ENCODE measurements at regions not wholly inside any gene's neighbourhood (a gene's known extent, or its start where the extent isn't known, plus 50 kb on each side); places are given as distances from the start of the nearest gene placed in this dataset.
"Not testable (repeated sequence)": the region's sequence is repeated elsewhere in the genome, so short reads cannot be mapped to it uniquely, and the experiment has no call there.

DNA sequence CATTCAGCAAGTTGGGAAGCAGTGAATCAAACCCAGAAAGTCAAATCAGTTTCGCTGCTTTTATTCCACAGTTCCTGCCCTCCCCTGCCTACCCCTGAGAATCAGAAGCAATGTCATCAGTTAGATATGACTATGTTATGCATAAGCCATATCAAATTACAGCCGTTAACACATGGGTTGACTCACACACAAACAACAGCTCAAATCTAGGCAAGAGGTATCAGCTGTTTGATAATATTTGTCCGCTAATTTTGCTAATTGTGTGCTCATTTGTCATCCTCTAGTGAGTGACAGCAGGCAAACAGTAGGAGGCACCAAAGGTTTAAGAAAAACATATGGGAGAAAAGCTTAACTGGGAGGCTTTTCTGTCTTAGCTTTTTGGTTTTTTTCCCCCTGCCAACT lies 327.4 kb upstream of the CCL2 start:
- DNase-seq (ENCODE audit: extremely low read depth, low read depth): no peak

DNA sequence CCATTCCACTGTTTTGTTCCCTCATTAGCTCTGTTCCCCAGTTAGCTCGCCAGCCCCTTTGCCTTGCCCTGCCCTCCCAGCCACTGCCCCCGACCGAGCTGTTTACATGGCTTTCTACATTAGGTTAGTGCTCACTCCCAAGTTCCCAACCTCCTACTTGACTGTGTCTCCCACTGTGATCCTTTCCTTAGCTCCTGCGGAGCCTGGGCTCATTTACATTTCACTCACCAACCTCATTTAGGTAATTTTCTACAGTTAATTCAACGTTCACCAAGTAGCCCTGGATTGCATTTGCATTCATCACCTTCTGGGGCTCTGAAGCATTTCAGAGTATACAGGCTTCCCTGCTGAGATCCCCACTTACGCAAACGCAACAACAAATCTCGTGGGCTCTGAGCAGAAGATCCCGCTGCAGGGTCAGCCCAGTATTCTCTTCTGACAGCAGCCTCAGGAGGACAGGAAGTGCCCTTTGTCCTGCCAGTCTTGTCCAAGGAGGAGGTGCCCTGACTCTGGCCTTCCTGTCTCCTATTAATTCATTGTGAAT lies 325.8 kb upstream of the CCL2 start:
- no peak for DNase-seq (ENCODE audit: extremely low read depth, low read depth)

- not testable (repeated sequence) for DNase-seq (ENCODE audit: extremely low read depth, low read depth)
These were observed 323.8 kb upstream of the CCL2 start for GRCh38 chr17:33931148-33931814.

GRCh38 chr17:33932996-33933395 lies 322.1 kb upstream of the CCL2 start:
- no peak for DNase-seq (ENCODE audit: extremely low read depth, low read depth)

DNA sequence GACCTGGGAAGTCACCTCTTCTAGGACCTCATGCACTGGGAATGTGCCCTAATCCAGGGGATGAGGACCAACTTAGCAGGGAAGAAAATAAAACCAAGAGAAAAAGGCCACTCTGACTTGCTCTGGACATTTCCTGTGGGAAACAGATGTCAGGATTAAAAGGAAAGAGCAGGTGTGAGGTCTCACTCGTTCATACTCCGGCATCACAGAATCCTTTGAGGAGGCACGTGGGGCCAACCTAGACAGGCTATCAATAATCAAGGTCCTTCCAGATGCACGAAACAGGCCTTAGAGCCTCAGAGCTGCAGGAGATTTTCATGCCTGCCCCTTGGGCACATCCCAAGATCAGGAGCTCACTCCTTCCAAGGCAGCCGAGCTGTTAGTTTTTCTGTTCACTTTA lies 321.5 kb upstream of the CCL2 start:
- no peak for DNase-seq (ENCODE audit: extremely low read depth, low read depth)

- no peak for DNase-seq (ENCODE audit: extremely low read depth, low read depth)
These were observed 320.4 kb upstream of the CCL2 start for GRCh38 chr17:33934696-33935095.

DNA sequence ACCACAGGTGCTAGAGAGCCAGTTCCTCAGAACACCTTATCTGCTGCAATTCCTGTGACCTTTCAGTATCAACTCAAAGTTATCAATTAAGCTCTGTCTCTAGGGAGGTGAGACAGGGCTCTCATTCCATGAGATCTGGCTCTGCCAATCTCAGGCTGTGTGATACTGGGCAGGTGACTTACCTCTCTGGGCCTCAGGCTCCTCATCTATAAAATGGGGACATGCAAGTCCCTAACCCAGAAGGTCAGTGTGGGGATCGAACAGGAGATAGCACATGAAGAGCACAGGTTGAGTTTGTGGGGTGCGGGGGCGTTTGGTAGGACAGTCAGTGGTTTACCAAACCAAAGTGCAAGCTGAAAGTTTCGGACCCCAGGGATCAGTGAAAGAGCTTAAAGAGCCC lies 319.3 kb upstream of the CCL2 start:
- no peak for DNase-seq (ENCODE audit: extremely low read depth, low read depth)

DNA sequence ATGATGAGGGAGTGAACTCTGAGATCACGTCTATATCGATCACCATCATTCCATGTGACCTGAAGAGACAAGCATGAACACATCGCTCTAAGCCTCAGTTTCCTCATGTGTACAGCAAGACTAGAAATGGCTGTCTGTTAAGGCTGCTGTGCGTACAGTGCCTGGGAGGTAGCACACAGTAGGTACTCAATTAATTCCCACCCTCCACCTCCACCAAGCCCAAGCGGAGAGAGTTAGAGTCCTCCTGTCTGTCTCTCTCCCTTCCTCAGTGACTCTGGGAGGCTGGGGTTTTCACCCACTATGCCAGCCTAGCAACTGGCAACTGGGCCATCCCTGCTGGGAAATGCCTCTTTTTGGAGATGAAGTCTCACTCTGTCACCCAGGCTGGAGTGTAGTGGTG lies 318.3 kb upstream of the CCL2 start:
- DNase-seq (ENCODE audit: extremely low read depth, low read depth): no peak

GRCh38 chr17:33939959-33940358 lies 315.1 kb upstream of the CCL2 start:
- DNase-seq (ENCODE audit: extremely low read depth, low read depth): no peak

GRCh38 chr17:33940769-33941370 lies 314.2 kb upstream of the CCL2 start:
- DNase-seq (ENCODE audit: extremely low read depth, low read depth): no peak

DNA sequence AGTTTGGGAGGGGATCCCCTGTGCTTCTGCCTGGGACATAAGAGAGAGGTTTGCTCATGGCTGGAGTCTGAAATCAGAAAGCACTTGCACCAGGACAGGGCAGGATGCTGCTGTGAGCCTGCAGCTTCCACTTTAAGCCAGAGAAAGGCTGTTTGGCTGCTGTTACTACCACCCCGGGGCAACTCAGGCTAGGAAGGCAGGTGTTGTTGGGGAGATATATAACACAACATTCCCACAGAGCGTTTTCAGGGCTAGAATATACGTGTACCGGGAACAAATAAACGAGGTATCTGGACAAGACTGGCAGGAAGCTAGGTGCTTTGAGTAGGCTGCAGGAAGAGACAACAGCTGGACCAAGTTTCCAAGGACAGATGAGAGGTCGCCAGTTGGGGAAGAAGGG lies 313.3 kb upstream of the CCL2 start:
- DNase-seq (ENCODE audit: extremely low read depth, low read depth): no peak

DNA sequence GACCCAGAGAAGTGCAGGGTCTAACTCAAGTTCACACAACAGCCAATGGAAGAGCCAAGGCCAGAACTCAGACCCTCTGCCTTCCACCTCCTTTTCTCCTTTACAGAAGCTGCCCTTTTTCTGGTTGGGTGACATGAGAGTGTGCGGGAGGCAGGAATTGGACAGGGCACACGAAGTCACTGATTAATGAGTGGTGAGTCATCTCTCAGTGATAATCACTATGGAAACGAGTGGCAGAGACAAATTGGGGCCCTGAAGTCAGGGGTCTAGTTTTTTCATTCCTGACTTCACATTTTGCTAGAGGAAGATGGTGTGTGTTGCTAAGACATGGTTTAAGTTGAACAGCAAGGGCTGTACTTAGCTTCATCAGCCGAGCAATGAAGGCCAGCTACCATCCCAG lies 312.7 kb upstream of the CCL2 start:
- no peak for DNase-seq (ENCODE audit: extremely low read depth, low read depth)

DNA sequence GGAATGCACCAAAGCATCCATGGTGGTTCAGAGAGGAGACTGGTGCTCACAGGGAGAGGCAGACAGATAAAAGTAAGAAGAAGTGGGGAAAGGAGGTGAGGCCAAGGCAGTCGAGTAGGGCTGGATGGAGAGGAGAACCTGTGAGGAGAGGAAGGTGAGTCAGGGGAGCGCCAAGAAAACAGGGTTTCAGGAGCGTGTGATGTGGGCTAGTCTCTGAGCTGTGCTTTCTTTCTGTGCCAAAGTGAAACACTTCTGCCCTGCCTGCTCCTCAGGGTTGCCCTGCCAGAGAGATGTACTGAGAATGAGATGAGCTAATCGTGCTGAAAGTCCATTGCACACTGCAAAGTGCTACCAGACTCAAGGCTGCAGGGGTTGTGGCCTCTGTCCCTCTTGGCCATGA lies 310.7 kb upstream of the CCL2 start:
- no peak for DNase-seq (ENCODE audit: extremely low read depth, low read depth)

- DNase-seq (ENCODE audit: extremely low read depth, low read depth): no peak
These were observed 310.3 kb upstream of the CCL2 start for GRCh38 chr17:33944826-33945225.

DNA sequence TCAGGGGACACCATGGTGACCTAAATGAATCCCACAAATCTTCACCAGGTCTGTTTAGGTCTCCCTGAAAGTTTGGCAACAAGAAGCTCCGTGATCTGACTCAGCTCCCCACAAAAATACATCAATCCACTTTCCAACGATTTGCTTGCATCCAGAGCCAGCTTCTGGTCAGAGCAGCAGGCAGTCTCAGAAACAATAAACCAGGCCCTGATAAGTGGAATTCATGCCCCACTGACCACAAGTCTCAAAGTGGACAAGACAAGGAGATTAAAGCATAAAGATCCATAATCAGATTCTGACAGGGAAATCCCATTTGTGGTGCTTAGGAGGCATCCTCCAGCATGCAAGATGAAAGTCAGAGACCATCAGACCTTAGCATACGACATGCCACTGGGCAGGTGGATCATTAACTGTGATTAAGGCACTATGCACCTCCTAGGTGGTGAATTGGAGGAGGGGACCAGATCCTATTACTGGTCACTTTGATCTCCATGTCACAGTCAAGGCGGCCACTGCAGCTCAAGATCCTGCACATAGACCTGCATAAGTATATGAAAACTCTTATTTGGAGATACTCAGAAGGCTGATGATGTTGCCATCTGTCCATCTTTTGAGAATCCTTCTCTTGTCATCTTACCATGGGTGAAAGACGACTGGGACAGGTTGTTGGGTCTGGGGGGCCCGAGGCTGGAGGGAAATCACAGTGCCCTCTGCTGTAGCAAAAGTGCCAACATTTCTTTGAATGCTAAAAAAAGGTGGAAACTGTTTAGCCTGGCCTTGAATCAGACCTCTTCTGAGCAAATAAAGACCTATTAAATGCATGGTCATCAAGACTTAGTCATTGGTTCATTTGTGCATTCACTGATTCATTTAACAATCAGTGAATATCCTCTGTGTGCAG lies 309.2 kb upstream of the CCL2 start:
- no peak for DNase-seq (ENCODE audit: extremely low read depth, low read depth)

- DNase-seq (ENCODE audit: extremely low read depth, low read depth): no peak
These were observed 307.3 kb upstream of the CCL2 start for GRCh38 chr17:33947762-33948161.

- no peak for DNase-seq (ENCODE audit: extremely low read depth, low read depth)
These were observed 306.8 kb upstream of the CCL2 start for GRCh38 chr17:33948309-33948708.

DNA sequence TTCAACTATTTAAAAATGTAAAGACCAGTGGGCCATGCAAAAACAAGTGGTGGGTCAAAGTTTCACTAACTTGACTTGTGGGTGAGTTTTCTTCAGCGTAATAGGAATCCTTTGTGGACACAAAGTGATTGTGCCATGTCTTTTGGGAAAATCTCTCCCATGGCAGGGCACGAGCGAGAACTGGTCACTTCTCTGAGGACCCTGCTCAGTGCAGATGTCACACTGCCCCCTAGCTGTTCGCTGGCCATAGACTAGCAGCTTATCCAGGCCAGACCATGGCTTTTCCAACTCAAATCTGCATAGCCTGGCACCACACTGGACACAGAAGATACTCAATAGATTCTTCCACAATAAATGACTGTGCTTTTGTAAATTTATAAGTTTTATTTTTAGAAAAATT lies 306.0 kb upstream of the CCL2 start:
- peak; percentile 3 for DNase-seq (ENCODE audit: extremely low read depth, low read depth)

DNA sequence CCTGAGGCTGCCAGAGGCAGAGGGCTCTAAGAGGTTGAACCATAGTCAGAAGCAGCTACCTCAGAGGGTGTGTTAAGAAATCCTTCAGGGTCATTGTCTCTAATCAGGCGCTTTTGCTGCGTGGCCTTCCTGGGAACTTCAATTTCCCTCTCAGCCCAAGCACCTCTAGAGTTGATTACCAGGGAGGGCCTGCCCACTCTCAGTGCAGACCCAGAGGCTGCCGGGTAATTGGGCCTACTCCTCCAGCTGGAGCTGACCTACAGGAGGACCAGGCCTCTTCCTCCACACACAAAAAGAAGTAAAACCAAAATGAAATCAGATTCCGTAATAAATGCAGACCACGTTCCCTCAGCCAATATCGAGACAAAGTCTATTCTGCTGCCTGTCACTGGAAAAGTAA lies 305.0 kb upstream of the CCL2 start:
- DNase-seq (ENCODE audit: extremely low read depth, low read depth): no peak

DNA sequence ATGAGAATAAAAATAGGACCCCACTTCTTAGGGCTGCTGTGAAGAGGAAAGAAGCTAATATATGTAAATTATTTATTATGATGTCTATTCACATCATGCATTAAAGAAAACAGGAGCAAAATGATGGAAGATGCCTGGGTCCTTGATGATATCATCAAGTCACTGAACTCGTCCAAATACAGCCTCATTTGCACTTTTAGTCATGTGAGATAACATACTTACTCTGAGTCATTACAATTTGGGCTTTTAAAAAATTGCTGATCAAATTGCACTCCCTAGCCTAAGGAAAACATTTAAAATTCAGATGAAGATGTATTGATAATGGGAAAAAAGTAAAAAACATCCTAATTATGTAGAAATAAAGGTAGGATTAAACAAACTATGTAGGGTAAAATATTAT lies 302.7 kb upstream of the CCL2 start:
- DNase-seq (ENCODE audit: extremely low read depth, low read depth): no peak

GRCh38 chr17:33954597-33954996 lies 300.5 kb upstream of the CCL2 start:
- DNase-seq (ENCODE audit: extremely low read depth, low read depth): no peak

DNA sequence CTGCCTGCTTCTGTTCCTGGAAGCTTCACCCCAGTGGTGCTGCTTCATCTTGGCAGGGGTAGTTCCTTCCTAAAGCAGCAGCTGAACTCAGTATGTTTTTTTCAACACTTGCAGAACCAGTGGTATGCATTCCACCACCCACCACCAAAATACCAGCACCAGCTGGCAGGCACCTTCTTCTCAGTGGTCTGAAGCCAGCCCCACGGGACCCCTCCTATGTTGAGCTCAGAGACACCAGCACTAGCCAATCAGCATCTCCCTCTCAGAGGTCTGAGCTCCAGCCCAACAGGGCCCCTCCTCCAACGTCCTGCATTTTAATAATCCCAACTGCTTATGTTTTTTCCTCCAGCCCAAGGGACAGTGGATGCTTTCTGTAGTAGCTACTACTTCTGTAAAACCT lies 299.6 kb upstream of the CCL2 start:
- DNase-seq (ENCODE audit: extremely low read depth, low read depth): no peak

Measured in NCI-H460 (cell line).